ENCODE measurements at regions not wholly inside any gene's neighbourhood (a gene's known extent, or its start where the extent isn't known, plus 50 kb on each side); places are given as distances from the start of the nearest gene placed in this dataset.

DNA sequence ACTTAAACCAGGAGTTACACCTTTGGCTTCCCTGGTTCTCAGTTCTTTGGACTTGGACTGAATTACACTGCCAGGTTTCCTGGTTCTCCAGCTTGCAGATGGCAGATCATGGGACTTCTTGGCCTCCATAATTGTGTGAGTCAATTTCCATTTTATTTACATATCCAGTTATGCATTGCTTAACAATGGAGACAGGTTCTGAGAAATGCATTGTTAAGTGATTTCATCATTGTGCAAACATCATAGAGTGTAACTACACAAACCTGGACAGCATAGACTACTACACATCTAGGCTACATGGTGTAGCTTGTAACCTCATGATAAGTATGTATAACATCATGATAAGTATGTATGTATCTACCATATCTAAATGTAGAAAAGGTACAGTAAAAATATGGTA, 276.1 kb upstream of the BTG1 start:
- TF ChIP-seq EZH2phosphoT487 (IDR thresholded peaks at IDR 0.05; ENCODE audit: borderline replicate concordance, low read depth): no peak
- TF ChIP-seq, protein P1, sequence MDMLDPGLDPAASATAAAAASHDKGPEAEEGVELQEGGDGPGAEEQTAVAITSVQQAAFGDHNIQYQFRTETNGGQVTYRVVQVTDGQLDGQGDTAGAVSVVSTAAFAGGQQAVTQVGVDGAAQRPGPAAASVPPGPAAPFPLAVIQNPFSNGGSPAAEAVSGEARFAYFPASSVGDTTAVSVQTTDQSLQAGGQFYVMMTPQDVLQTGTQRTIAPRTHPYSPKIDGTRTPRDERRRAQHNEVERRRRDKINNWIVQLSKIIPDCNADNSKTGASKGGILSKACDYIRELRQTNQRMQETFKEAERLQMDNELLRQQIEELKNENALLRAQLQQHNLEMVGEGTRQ (IDR thresholded peaks at IDR 0.05; ENCODE audit: borderline replicate concordance, low read depth, low read length): no peak
- TF ChIP-seq MXI1 (IDR thresholded peaks at IDR 0.05; ENCODE audit: low read depth, low read length): no peak
- no peak for TF ChIP-seq EP300 (IDR thresholded peaks at IDR 0.05; ENCODE audit: borderline replicate concordance in 1 of 2, low read depth in 1 of 2, low read length in 1 of 2)
- TF ChIP-seq, protein P2, sequence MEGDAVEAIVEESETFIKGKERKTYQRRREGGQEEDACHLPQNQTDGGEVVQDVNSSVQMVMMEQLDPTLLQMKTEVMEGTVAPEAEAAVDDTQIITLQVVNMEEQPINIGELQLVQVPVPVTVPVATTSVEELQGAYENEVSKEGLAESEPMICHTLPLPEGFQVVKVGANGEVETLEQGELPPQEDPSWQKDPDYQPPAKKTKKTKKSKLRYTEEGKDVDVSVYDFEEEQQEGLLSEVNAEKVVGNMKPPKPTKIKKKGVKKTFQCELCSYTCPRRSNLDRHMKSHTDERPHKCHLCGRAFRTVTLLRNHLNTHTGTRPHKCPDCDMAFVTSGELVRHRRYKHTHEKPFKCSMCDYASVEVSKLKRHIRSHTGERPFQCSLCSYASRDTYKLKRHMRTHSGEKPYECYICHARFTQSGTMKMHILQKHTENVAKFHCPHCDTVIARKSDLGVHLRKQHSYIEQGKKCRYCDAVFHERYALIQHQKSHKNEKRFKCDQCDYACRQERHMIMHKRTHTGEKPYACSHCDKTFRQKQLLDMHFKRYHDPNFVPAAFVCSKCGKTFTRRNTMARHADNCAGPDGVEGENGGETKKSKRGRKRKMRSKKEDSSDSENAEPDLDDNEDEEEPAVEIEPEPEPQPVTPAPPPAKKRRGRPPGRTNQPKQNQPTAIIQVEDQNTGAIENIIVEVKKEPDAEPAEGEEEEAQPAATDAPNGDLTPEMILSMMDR (IDR thresholded peaks at IDR 0.05): no peak
- TF ChIP-seq, protein P3, sequence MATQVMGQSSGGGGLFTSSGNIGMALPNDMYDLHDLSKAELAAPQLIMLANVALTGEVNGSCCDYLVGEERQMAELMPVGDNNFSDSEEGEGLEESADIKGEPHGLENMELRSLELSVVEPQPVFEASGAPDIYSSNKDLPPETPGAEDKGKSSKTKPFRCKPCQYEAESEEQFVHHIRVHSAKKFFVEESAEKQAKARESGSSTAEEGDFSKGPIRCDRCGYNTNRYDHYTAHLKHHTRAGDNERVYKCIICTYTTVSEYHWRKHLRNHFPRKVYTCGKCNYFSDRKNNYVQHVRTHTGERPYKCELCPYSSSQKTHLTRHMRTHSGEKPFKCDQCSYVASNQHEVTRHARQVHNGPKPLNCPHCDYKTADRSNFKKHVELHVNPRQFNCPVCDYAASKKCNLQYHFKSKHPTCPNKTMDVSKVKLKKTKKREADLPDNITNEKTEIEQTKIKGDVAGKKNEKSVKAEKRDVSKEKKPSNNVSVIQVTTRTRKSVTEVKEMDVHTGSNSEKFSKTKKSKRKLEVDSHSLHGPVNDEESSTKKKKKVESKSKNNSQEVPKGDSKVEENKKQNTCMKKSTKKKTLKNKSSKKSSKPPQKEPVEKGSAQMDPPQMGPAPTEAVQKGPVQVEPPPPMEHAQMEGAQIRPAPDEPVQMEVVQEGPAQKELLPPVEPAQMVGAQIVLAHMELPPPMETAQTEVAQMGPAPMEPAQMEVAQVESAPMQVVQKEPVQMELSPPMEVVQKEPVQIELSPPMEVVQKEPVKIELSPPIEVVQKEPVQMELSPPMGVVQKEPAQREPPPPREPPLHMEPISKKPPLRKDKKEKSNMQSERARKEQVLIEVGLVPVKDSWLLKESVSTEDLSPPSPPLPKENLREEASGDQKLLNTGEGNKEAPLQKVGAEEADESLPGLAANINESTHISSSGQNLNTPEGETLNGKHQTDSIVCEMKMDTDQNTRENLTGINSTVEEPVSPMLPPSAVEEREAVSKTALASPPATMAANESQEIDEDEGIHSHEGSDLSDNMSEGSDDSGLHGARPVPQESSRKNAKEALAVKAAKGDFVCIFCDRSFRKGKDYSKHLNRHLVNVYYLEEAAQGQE (IDR thresholded peaks at IDR 0.05; ENCODE audit: low read depth, low read length): no peak
- TF ChIP-seq POLR2AphosphoS5 (IDR thresholded peaks at IDR 0.05; ENCODE audit: low read depth, low read length): no peak
- TF ChIP-seq CHD2 (IDR thresholded peaks at IDR 0.05; ENCODE audit: low read length, partially characterized antibody): no peak
